ENCODE measurements at regions not wholly inside any gene's neighbourhood (a gene's known extent, or its start where the extent isn't known, plus 50 kb on each side); places are given as distances from the start of the nearest gene placed in this dataset.

DNA sequence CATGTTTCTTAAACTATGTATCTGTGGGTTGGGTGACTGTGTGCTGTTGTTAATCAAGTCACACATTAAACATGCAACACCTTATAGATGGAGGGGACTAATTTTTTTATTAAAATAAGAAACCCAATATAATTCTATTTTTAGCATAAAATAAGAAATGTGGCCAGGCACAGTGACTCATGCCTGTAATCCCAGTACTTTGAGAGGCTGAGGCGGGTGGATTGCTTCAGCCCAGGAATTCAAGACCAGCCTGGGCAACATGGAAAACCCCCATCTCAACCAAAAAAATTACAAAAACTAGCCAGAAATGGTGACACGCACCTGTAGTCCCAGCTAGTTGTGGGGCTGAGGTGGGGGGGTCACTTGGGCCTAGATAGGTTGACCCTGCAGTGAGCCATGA, 1021.0 kb downstream of the EPHA3 start:
- TF ChIP-seq, protein P1, sequence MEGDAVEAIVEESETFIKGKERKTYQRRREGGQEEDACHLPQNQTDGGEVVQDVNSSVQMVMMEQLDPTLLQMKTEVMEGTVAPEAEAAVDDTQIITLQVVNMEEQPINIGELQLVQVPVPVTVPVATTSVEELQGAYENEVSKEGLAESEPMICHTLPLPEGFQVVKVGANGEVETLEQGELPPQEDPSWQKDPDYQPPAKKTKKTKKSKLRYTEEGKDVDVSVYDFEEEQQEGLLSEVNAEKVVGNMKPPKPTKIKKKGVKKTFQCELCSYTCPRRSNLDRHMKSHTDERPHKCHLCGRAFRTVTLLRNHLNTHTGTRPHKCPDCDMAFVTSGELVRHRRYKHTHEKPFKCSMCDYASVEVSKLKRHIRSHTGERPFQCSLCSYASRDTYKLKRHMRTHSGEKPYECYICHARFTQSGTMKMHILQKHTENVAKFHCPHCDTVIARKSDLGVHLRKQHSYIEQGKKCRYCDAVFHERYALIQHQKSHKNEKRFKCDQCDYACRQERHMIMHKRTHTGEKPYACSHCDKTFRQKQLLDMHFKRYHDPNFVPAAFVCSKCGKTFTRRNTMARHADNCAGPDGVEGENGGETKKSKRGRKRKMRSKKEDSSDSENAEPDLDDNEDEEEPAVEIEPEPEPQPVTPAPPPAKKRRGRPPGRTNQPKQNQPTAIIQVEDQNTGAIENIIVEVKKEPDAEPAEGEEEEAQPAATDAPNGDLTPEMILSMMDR (IDR thresholded peaks at IDR 0.05): no peak
- TF ChIP-seq EZH2phosphoT487 (IDR thresholded peaks at IDR 0.05) (no peak), EZH2 (IDR thresholded peaks at IDR 0.05) (no peak)

Measured in neural progenitor cell (in vitro differentiated cells).